HG03439 (cell line): ENCODE measurements at regions not wholly inside any gene's neighbourhood (a gene's known extent, or its start where the extent isn't known, plus 50 kb on each side); places are given as distances from the start of the nearest gene placed in this dataset.

Experiments used
- ATAC-seq: cut with Tn5 transposase; IDR thresholded peaks from one replicate; pipeline ENCODE4 v1.9.1; 2021; ENCODE audit warnings: mild to moderate bottlenecking, moderate library complexity; ENCODE audit not compliant: unreplicated experiment

- no peak for ATAC-seq
These were observed 68.0 kb upstream of the ALDH1A1 start for GRCh38 chr9:73020877-73021276.

GRCh38 chr9:73014011-73014410 is 61.2 kb upstream of the ALDH1A1 start:
- ATAC-seq: no peak

- no peak for ATAC-seq
These were observed 59.1 kb upstream of the ALDH1A1 start for GRCh38 chr9:73011956-73012355.

GRCh38 chr9:73011181-73011750 is 58.4 kb upstream of the ALDH1A1 start:
- ATAC-seq: no peak

GRCh38 chr9:73009649-73010288 is 56.9 kb upstream of the ALDH1A1 start:
- ATAC-seq: no peak

- no peak for ATAC-seq
These were observed 55.3 kb upstream of the ALDH1A1 start for GRCh38 chr9:73007966-73008672.

- ATAC-seq: no peak
These were observed 54.1 kb upstream of the ALDH1A1 start for GRCh38 chr9:73006986-73007385.
